ENCODE measurements at regions not wholly inside any gene's neighbourhood (a gene's known extent, or its start where the extent isn't known, plus 50 kb on each side); places are given as distances from the start of the nearest gene placed in this dataset.

GRCh38 chr5:174528821-174529544 lies 195.4 kb upstream of the MSX2 start:
- H3K27me3 ChIP-seq (ENCODE audit: insufficient read depth, poor library complexity, severe bottlenecking), result no peaks in the 10 kb centered on the region
- TF ChIP-seq SPI1 (IDR thresholded peaks at IDR 0.05; ENCODE audit: borderline replicate concordance, low read depth), result no peak
- no peak for TF ChIP-seq POLR2AphosphoS5 (IDR thresholded peaks at IDR 0.05; ENCODE audit: low read depth)
- no peak for TF ChIP-seq GABPA (IDR thresholded peaks at IDR 0.05; ENCODE audit: low read depth)
- no peak for TF ChIP-seq REST (IDR thresholded peaks at IDR 0.05; ENCODE audit: insufficient replicate concordance, low read depth)
- TF ChIP-seq CTCF (IDR thresholded peaks at IDR 0.05; ENCODE audit: insufficient read depth, low read length), result no peak

GRCh38 chr5:174529925-174530681 lies 194.3 kb upstream of the MSX2 start:
- Histone ChIP-seq H3K27me3 (ENCODE audit: insufficient read depth, poor library complexity, severe bottlenecking) (no peaks in the 10 kb centered on the region), H3K27ac (replicated peaks) (no peak overlapping the region), H3K4me3 (replicated peaks; ENCODE audit: insufficient read depth, low read length) (no peak overlapping the region)
- TF ChIP-seq POLR2AphosphoS5 (IDR thresholded peaks at IDR 0.05; ENCODE audit: low read depth) (no peak), GABPA (IDR thresholded peaks at IDR 0.05; ENCODE audit: low read depth) (no peak), CTCF (IDR thresholded peaks at IDR 0.05; ENCODE audit: insufficient read depth, low read length) (no peak), SPI1 (IDR thresholded peaks at IDR 0.05; ENCODE audit: borderline replicate concordance, low read depth) (no peak), REST (IDR thresholded peaks at IDR 0.05; ENCODE audit: insufficient replicate concordance, low read depth) (no peak)
- DNase-seq (ENCODE audit: low read depth in 1 of 2, low spot score in 1 of 2), result no peak

More at GRCh38 chr5:174528821-174529544, 195.4 kb upstream of the MSX2 start:
- DNase-seq (ENCODE audit: low read depth in 1 of 2, low spot score in 1 of 2), result no peak
- no peak overlapping the region for H3K4me3 ChIP-seq (replicated peaks; ENCODE audit: insufficient read depth, low read length)
- H3K27ac ChIP-seq (replicated peaks), result no peak overlapping the region

- no peaks in the 10 kb centered on the region for H3K27me3 ChIP-seq (ENCODE audit: insufficient read depth, poor library complexity, severe bottlenecking)
- H3K4me3 ChIP-seq (replicated peaks; ENCODE audit: insufficient read depth, low read length), result no peak overlapping the region
- DNase-seq (ENCODE audit: low read depth in 1 of 2, low spot score in 1 of 2), result peak in 1 of 2 experiments; percentile 26
- H3K27ac ChIP-seq (replicated peaks), result peak overlapping the region; percentile 49
- TF ChIP-seq REST (IDR thresholded peaks at IDR 0.05; ENCODE audit: insufficient replicate concordance, low read depth), result no peak
- TF ChIP-seq SPI1 (IDR thresholded peaks at IDR 0.05; ENCODE audit: borderline replicate concordance, low read depth), result no peak
- no peak for TF ChIP-seq CTCF (IDR thresholded peaks at IDR 0.05; ENCODE audit: insufficient read depth, low read length)
- no peak for TF ChIP-seq GABPA (IDR thresholded peaks at IDR 0.05; ENCODE audit: low read depth)
- no peak for TF ChIP-seq POLR2AphosphoS5 (IDR thresholded peaks at IDR 0.05; ENCODE audit: low read depth)
Measured at GRCh38 chr5:174531782-174532191, 192.6 kb upstream of the MSX2 start.
